ENCODE measurements at regions not wholly inside any gene's neighbourhood (a gene's known extent, or its start where the extent isn't known, plus 50 kb on each side); places are given as distances from the start of the nearest gene placed in this dataset.

GRCh38 chr3:163943664-163944063 lies 1134.6 kb downstream of the SI start:
- DNase-seq (ENCODE audit: low spot score), result no peak
- TF ChIP-seq CTCF (conservative IDR thresholded peaks at IDR 0.05; ENCODE audit: low read depth), result no peak
- ChIA-PET POLR2A (ENCODE audit: low non-redundant PET) (no interaction called here), CTCF (no interaction called here)
- H3K27ac ChIP-seq, result no peak overlapping the region

- no peak overlapping the region for H3K27ac ChIP-seq
- peak; percentile 4 for DNase-seq (ENCODE audit: low spot score)
- no peak for TF ChIP-seq CTCF (conservative IDR thresholded peaks at IDR 0.05; ENCODE audit: low read depth)
- POLR2A ChIA-PET (ENCODE audit: low non-redundant PET), result no interaction called here
- CTCF ChIA-PET, result no interaction called here
Observed at GRCh38 chr3:163939926-163940325, 1138.4 kb downstream of the SI start.

- CTCF ChIA-PET, result no interaction called here
- H3K27ac ChIP-seq, result no peak overlapping the region
- DNase-seq (ENCODE audit: low spot score), result no peak
- POLR2A ChIA-PET (ENCODE audit: low non-redundant PET), result no interaction called here
- TF ChIP-seq CTCF (conservative IDR thresholded peaks at IDR 0.05; ENCODE audit: low read depth), result no peak
Observed at GRCh38 chr3:163936543-163936942, 1141.8 kb downstream of the SI start.

GRCh38 chr3:163935411-163935810 lies 1142.9 kb downstream of the SI start:
- no peak for TF ChIP-seq CTCF (conservative IDR thresholded peaks at IDR 0.05; ENCODE audit: low read depth)
- ChIA-PET CTCF (no interaction called here), POLR2A (ENCODE audit: low non-redundant PET) (no interaction called here)
- no peak overlapping the region for H3K27ac ChIP-seq
- DNase-seq (ENCODE audit: low spot score), result no peak

- no peak for TF ChIP-seq CTCF (conservative IDR thresholded peaks at IDR 0.05; ENCODE audit: low read depth)
- DNase-seq (ENCODE audit: low spot score), result no peak
- CTCF ChIA-PET, result no interaction called here
- H3K27ac ChIP-seq, result no peak overlapping the region
- POLR2A ChIA-PET (ENCODE audit: low non-redundant PET), result no interaction called here
Observed at GRCh38 chr3:163929069-163929652, 1149.1 kb downstream of the SI start.

GRCh38 chr3:163927521-163927920 lies 1150.8 kb downstream of the SI start:
- ChIA-PET POLR2A (ENCODE audit: low non-redundant PET) (no interaction called here), CTCF (no interaction called here)
- no peak for DNase-seq (ENCODE audit: low spot score)
- no peak overlapping the region for H3K27ac ChIP-seq
- no peak for TF ChIP-seq CTCF (conservative IDR thresholded peaks at IDR 0.05; ENCODE audit: low read depth)

GRCh38 chr3:163924600-163924999 lies 1153.7 kb downstream of the SI start:
- TF ChIP-seq CTCF (conservative IDR thresholded peaks at IDR 0.05; ENCODE audit: low read depth), result no peak
- CTCF ChIA-PET, result no interaction called here
- H3K27ac ChIP-seq, result no peak overlapping the region
- DNase-seq (ENCODE audit: low spot score), result no peak
- POLR2A ChIA-PET (ENCODE audit: low non-redundant PET), result no interaction called here
